Fibroblast of lung (primary cell): ENCODE measurements at regions not wholly inside any gene's neighbourhood (a gene's known extent, or its start where the extent isn't known, plus 50 kb on each side); places are given as distances from the start of the nearest gene placed in this dataset.

ENCODE experiments used
- DNase-seq, 2 donors: peaks; one replicate each; pipeline versions ENCODE4 v3.0.0 to v3.0.0-alpha.2; 2010; ENCODE audit warnings: low read depth in 2 of 2
- H2AFZ ChIP-seq: 2 replicates; pipeline ENCODE4 v1.5.1; 2012; ENCODE audit warnings: low read length, control low read depth, inconsistent platforms
- H3K27ac ChIP-seq: 2 replicates; pipeline ENCODE4 v1.5.1; 2011; ENCODE audit warnings: low read length, control low read depth; ENCODE audit not compliant: insufficient read depth
- H3K27me3 ChIP-seq: 2 replicates; pipeline ENCODE4 v1.5.1; 2011; ENCODE audit warnings: mild to moderate bottlenecking, low read length; ENCODE audit not compliant: control insufficient read depth, insufficient read depth
- H3K36me3 ChIP-seq: 2 replicates; pipeline ENCODE4 v1.5.1; 2011; ENCODE audit warnings: low read length; ENCODE audit not compliant: control insufficient read depth, insufficient read depth
- H3K4me1 ChIP-seq: 2 replicates; pipeline ENCODE4 v1.5.1; 2011; ENCODE audit warnings: low read length; ENCODE audit not compliant: control insufficient read depth, insufficient read depth; ENCODE audit errors: extremely low read depth
- H3K4me2 ChIP-seq: 2 replicates; pipeline ENCODE4 v1.5.1; 2011; ENCODE audit warnings: low read length, control low read depth; ENCODE audit not compliant: insufficient read depth; ENCODE audit errors: extremely low read depth
- H3K4me3 ChIP-seq, 4 experiments: fragments of 200-600 bp in 1 of 4; sonication (generic) in 1 of 4; replicated peaks in 1 of 4; 2 replicates each; pipeline ENCODE4 v1.5.1; 2011 to 2016; ENCODE audit warnings: low read length in 4 of 4, low read depth in 3 of 4, mild to moderate bottlenecking in 3 of 4, control low read depth in 2 of 4, inconsistent platforms in 1 of 4, mixed read lengths in 1 of 4; ENCODE audit not compliant: insufficient read depth in 1 of 4; ENCODE audit errors: control extremely low read depth in 1 of 4
- H3K79me2 ChIP-seq: 2 replicates; pipeline ENCODE4 v1.5.1; 2012; ENCODE audit warnings: mild to moderate bottlenecking, low read length, inconsistent platforms; ENCODE audit not compliant: control insufficient read depth, insufficient read depth
- H3K9ac ChIP-seq: 2 replicates; pipeline ENCODE4 v1.5.1; 2011; ENCODE audit warnings: mild to moderate bottlenecking, low read length, control low read depth; ENCODE audit not compliant: insufficient read depth
- H3K9me3 ChIP-seq: 2 replicates; pipeline ENCODE4 v1.5.1; 2012; ENCODE audit warnings: low read depth, low read length; ENCODE audit not compliant: control insufficient read depth, insufficient read depth
- H4K20me1 ChIP-seq: 2 replicates; pipeline ENCODE4 v1.5.1; 2011; ENCODE audit warnings: low read length; ENCODE audit not compliant: control insufficient read depth, insufficient read depth; ENCODE audit errors: extremely low read depth
- EZH2 ChIP-seq: IDR thresholded peaks from 2 replicates; pipeline ENCODE4 v1.5.1; 2012; ENCODE audit warnings: low read length, control low read depth, mild to moderate bottlenecking; ENCODE audit errors: missing control alignments
- TF ChIP-seq, protein P1 (sequence below), 2 donors: IDR thresholded peaks in 1 of 2; conservative IDR thresholded peaks in 1 of 2; 1 replicate in 1 of 2; 2 replicates in 1 of 2; pipeline ENCODE4 v1.5.1; 2011 to 2012; ENCODE audit warnings: low read length in 2 of 2, control low read depth in 1 of 2, inconsistent platforms in 1 of 2, low read depth in 1 of 2, mild to moderate bottlenecking in 1 of 2

GRCh38 chr5:111017731-111018130 is 53.8 kb upstream of the TSLP start:
- no peak overlapping the region for H3K27ac ChIP-seq
- no peak for TF ChIP-seq EZH2
- TF ChIP-seq, protein P1, sequence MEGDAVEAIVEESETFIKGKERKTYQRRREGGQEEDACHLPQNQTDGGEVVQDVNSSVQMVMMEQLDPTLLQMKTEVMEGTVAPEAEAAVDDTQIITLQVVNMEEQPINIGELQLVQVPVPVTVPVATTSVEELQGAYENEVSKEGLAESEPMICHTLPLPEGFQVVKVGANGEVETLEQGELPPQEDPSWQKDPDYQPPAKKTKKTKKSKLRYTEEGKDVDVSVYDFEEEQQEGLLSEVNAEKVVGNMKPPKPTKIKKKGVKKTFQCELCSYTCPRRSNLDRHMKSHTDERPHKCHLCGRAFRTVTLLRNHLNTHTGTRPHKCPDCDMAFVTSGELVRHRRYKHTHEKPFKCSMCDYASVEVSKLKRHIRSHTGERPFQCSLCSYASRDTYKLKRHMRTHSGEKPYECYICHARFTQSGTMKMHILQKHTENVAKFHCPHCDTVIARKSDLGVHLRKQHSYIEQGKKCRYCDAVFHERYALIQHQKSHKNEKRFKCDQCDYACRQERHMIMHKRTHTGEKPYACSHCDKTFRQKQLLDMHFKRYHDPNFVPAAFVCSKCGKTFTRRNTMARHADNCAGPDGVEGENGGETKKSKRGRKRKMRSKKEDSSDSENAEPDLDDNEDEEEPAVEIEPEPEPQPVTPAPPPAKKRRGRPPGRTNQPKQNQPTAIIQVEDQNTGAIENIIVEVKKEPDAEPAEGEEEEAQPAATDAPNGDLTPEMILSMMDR (conservative IDR thresholded peaks at IDR 0.05 in 1 of 2, IDR thresholded peaks at IDR 0.05 in 1 of 2; ENCODE audit: low read depth in 1 of 2, low read length in 2 of 2) = no peak
- no peak overlapping the region for H3K4me2 ChIP-seq
- H3K9ac ChIP-seq = no peak overlapping the region
- H3K4me3 ChIP-seq = no peak overlapping the region
- no peaks in the 10 kb centered on the region for H3K79me2 ChIP-seq
- H3K36me3 ChIP-seq = no peaks in the 10 kb centered on the region
- no peaks in the 10 kb centered on the region for H3K27me3 ChIP-seq
- peak; percentile 4 to 16 for DNase-seq
- no peaks in the 10 kb centered on the region for H4K20me1 ChIP-seq
- no peaks in the 10 kb centered on the region for H3K4me1 ChIP-seq
- no peaks in the 10 kb centered on the region for H3K9me3 ChIP-seq
- H2AFZ ChIP-seq = no peak overlapping the region
